SK-MEL-5 (cell line): ENCODE measurements at regions not wholly inside any gene's neighbourhood (a gene's known extent, or its start where the extent isn't known, plus 50 kb on each side); places are given as distances from the start of the nearest gene placed in this dataset.
"Not testable (repeated sequence)": the region's sequence is repeated elsewhere in the genome, so short reads cannot be mapped to it uniquely, and the experiment has no call there.

Source experiments
- DNase-seq: peaks from one replicate; pipeline ENCODE4 v3.0.0-alpha.2; 2016; ENCODE audit warnings: low read depth, low spot score
- in situ Hi-C: cut with HindIII; loops from 2 replicates; pipeline ENCODE4 v1.10.0; 2016; ENCODE audit warnings: low sequenced_read_pairs, high pct_unique_total_duplicates, low pct_unique_long_range_greater_than_20kb

GRCh38 chr13:90893199-90893598 is 454.3 kb upstream of the MIR17HG start:
- in situ Hi-C loops: not testable (repeated sequence)

GRCh38 chr13:90896002-90896401 is 451.5 kb upstream of the MIR17HG start:
- DNase-seq: no peak
- in situ Hi-C loops: no loop called here

More at GRCh38 chr13:90893199-90893598, 454.3 kb upstream of the MIR17HG start:
- DNase-seq: not testable (repeated sequence)

- DNase-seq: no peak
- in situ Hi-C loops: no loop called here
These were observed 448.7 kb upstream of the MIR17HG start for GRCh38 chr13:90898811-90899210.

- in situ Hi-C loops: no loop called here
- no peak for DNase-seq
These were observed 448.1 kb upstream of the MIR17HG start for GRCh38 chr13:90899416-90899815.

- no peak for DNase-seq
These were observed 445.2 kb upstream of the MIR17HG start for GRCh38 chr13:90902255-90902654.

GRCh38 chr13:90906554-90906953 is 440.9 kb upstream of the MIR17HG start:
- in situ Hi-C loops: no loop called here
- DNase-seq: no peak

More at GRCh38 chr13:90902255-90902654, 445.2 kb upstream of the MIR17HG start:
- in situ Hi-C loops: no loop called here

GRCh38 chr13:90908792-90909191 is 438.7 kb upstream of the MIR17HG start:
- in situ Hi-C loops: no loop called here

GRCh38 chr13:90910018-90910639 is 437.4 kb upstream of the MIR17HG start:
- DNase-seq: no peak
- in situ Hi-C loops: no loop called here

More at GRCh38 chr13:90908792-90909191, 438.7 kb upstream of the MIR17HG start:
- DNase-seq: no peak

- no peak for DNase-seq
- in situ Hi-C loops: no loop called here
These were observed 435.2 kb upstream of the MIR17HG start for GRCh38 chr13:90912247-90912646.

GRCh38 chr13:90918536-90918935 is 429.0 kb upstream of the MIR17HG start:
- in situ Hi-C loops: no loop called here
- no peak for DNase-seq

- in situ Hi-C loops: no loop called here
- no peak for DNase-seq
These were observed 428.3 kb upstream of the MIR17HG start for GRCh38 chr13:90919153-90919552.

- in situ Hi-C loops: no loop called here
- no peak for DNase-seq
These were observed 421.0 kb upstream of the MIR17HG start for GRCh38 chr13:90926459-90926858.

- in situ Hi-C loops: no loop called here
- no peak for DNase-seq
These were observed 419.4 kb upstream of the MIR17HG start for GRCh38 chr13:90928109-90928508.

- no peak for DNase-seq
- in situ Hi-C loops: no loop called here
These were observed 414.2 kb upstream of the MIR17HG start for GRCh38 chr13:90933097-90933826.

- in situ Hi-C loops: no loop called here
- DNase-seq: no peak
These were observed 412.7 kb upstream of the MIR17HG start for GRCh38 chr13:90934741-90935140.

GRCh38 chr13:90938848-90939247 is 408.6 kb upstream of the MIR17HG start:
- in situ Hi-C loops: no loop called here
- no peak for DNase-seq

- in situ Hi-C loops: no loop called here
These were observed 403.5 kb upstream of the MIR17HG start for GRCh38 chr13:90943946-90944345.

GRCh38 chr13:90945146-90945545 is 402.3 kb upstream of the MIR17HG start:
- in situ Hi-C loops, DNase-seq: not testable (repeated sequence)

More at GRCh38 chr13:90943946-90944345, 403.5 kb upstream of the MIR17HG start:
- DNase-seq: no peak

GRCh38 chr13:90946125-90946524 is 401.4 kb upstream of the MIR17HG start:
- DNase-seq, in situ Hi-C loops: not testable (repeated sequence)
